Suprapubic skin (tissue), 4 donors: ENCODE measurements at regions not wholly inside any gene's neighbourhood (a gene's known extent, or its start where the extent isn't known, plus 50 kb on each side); places are given as distances from the start of the nearest gene placed in this dataset.

ENCODE experiments used
- CTCF ChIP-seq, 2 donors: fragments of 200-600 bp in 1 of 2; fragments of 450-650 bp in 1 of 2; sonication (generic) in 1 of 2; IDR thresholded peaks; one replicate each; pipeline ENCODE4 v1.5.1; 2016 to 2019; ENCODE audit warnings: antibody characterized with exemption in 2 of 2, mild to moderate bottlenecking in 1 of 2, moderate library complexity in 1 of 2
- EP300 ChIP-seq: sonication (generic); formaldehyde crosslinking; IDR thresholded peaks from one replicate; pipeline ENCODE4 v1.6.1; 2017; ENCODE audit warnings: antibody characterized with exemption
- POLR2A ChIP-seq, 2 donors: fragments of 450-650 bp; IDR thresholded peaks; one replicate each; pipeline ENCODE4 v1.6.1; 2017; ENCODE audit warnings: antibody characterized with exemption in 2 of 2, mild to moderate bottlenecking in 2 of 2, moderate library complexity in 2 of 2
- POLR2AphosphoS5 ChIP-seq, 3 donors: sonication (generic); formaldehyde crosslinking; IDR thresholded peaks; one replicate each; pipeline ENCODE4 v1.6.1; 2017; ENCODE audit warnings: antibody characterized with exemption in 3 of 3

- TF ChIP-seq POLR2AphosphoS5 (IDR thresholded peaks at IDR 0.05) (no peak), CTCF (IDR thresholded peaks at IDR 0.05) (no peak), POLR2A (IDR thresholded peaks at IDR 0.05) (no peak), EP300 (no peak)
Measured at GRCh38 chr3:157605356-157605755, 102.1 kb upstream of the VEPH1 start.
